Keratinocyte (primary cell): ENCODE measurements at regions not wholly inside any gene's neighbourhood (a gene's known extent, or its start where the extent isn't known, plus 50 kb on each side); places are given as distances from the start of the nearest gene placed in this dataset.

Source experiments
- DNase-seq: peaks from one replicate; pipeline ENCODE4 v3.0.0-alpha.2; 2011; ENCODE audit warnings: low read depth, missing footprints, low spot score
- FAIRE-seq: peaks from 2 replicates; lab custom pipeline; 2011; peaks lifted over from hg19 to GRCh38; lab: Jason Lieb, UNC
- H2AFZ ChIP-seq: 2 replicates; pipeline ENCODE4 v1.6.0; 2012; ENCODE audit warnings: low read length, control low read depth, inconsistent platforms; ENCODE audit not compliant: control insufficient read depth
- H3K27ac ChIP-seq: 2 replicates; pipeline ENCODE4 v1.5.1; 2011; ENCODE audit warnings: low read length; ENCODE audit not compliant: control insufficient read depth, insufficient read depth
- H3K27me3 ChIP-seq: 3 replicates; pipeline ENCODE4 v1.6.0; 2011; ENCODE audit warnings: low read length; ENCODE audit not compliant: control insufficient read depth, insufficient read depth; ENCODE audit errors: extremely low read depth
- H3K36me3 ChIP-seq, 2 experiments: 2 replicates in 1 of 2; 3 replicates in 1 of 2; pipeline ENCODE4 v1.5.1; 2011; ENCODE audit warnings: low read length in 2 of 2, mild to moderate bottlenecking in 1 of 2; ENCODE audit not compliant: control insufficient read depth in 2 of 2, insufficient read depth in 2 of 2; ENCODE audit errors: extremely low read depth in 1 of 2
- H3K4me1 ChIP-seq: 3 replicates; pipeline ENCODE4 v1.5.1; 2011; ENCODE audit warnings: low read length; ENCODE audit not compliant: control insufficient read depth, insufficient read depth; ENCODE audit errors: extremely low read depth
- H3K4me2 ChIP-seq: 3 replicates; pipeline ENCODE4 v1.6.0; 2011; ENCODE audit warnings: low read depth, low read length; ENCODE audit not compliant: control insufficient read depth, insufficient read depth; ENCODE audit errors: extremely low read depth
- H3K4me3 ChIP-seq, 3 experiments: fragments of 200-600 bp in 1 of 3; sonication (generic) in 1 of 3; 2 replicates in 2 of 3; 3 replicates in 1 of 3; pipeline ENCODE4 v1.5.1; 2011 to 2016; ENCODE audit warnings: low read length in 3 of 3, mild to moderate bottlenecking in 3 of 3, control low read depth in 2 of 3, inconsistent platforms in 1 of 3, low read depth in 1 of 3, mixed read lengths in 1 of 3, mixed run types in 1 of 3, moderate library complexity in 1 of 3; ENCODE audit not compliant: control insufficient read depth in 2 of 3, insufficient read depth in 2 of 3; ENCODE audit errors: extremely low read depth in 1 of 3
- H3K79me2 ChIP-seq: 2 replicates; pipeline ENCODE4 v1.6.0; 2012; ENCODE audit warnings: low read length; ENCODE audit not compliant: control insufficient read depth, insufficient read depth
- H3K9ac ChIP-seq: 3 replicates; pipeline ENCODE4 v1.6.0; 2011; ENCODE audit warnings: low read length; ENCODE audit not compliant: control insufficient read depth, insufficient read depth; ENCODE audit errors: extremely low read depth
- H3K9me1 ChIP-seq: 3 replicates; pipeline ENCODE4 v1.6.0; 2011; ENCODE audit warnings: low read length; ENCODE audit not compliant: control insufficient read depth, insufficient read depth; ENCODE audit errors: extremely low read depth
- H3K9me3 ChIP-seq: 2 replicates; pipeline ENCODE4 v1.5.1; 2012; ENCODE audit warnings: low read depth, low read length; ENCODE audit not compliant: control insufficient read depth
- H4K20me1 ChIP-seq: 3 replicates; pipeline ENCODE4 v1.6.0; 2011; ENCODE audit warnings: low read length; ENCODE audit not compliant: control insufficient read depth, insufficient read depth; ENCODE audit errors: extremely low read depth
- CTCF ChIP-seq, 3 experiments: IDR thresholded peaks in 1 of 3; conservative IDR thresholded peaks in 1 of 3; optimal IDR thresholded peaks in 1 of 3; 2 replicates in 2 of 3; 3 replicates in 1 of 3; pipeline versions ENCODE3 to v1.5.1; 2011; ENCODE audit warnings: low read length in 3 of 3, mild to moderate bottlenecking in 3 of 3, moderate library complexity in 2 of 3, control low read depth in 1 of 3, inconsistent platforms in 1 of 3; ENCODE audit not compliant: insufficient read depth in 2 of 3; ENCODE audit errors: extremely low read depth in 1 of 3
- EZH2 ChIP-seq: IDR thresholded peaks from one replicate; pipeline ENCODE4 v1.6.1; 2012; ENCODE audit warnings: inconsistent platforms, mild to moderate bottlenecking, low read length, moderate library complexity
- dilution Hi-C: fragments of 300-500 bp; cut with MboI; formaldehyde crosslinking; loops from one replicate; pipeline ENCODE4 v1.7.0; 2020; ENCODE audit warnings: low sequenced_read_pairs; ENCODE audit not compliant: extremely low pct_ligation_motif_present

- FAIRE-seq, result no peak
- Histone ChIP-seq H3K79me2 (no peaks in the 10 kb centered on the region), H3K9me1 (no peaks in the 10 kb centered on the region), H3K4me3 (no peak overlapping the region), H4K20me1 (no peaks in the 10 kb centered on the region), H3K27ac (no peak overlapping the region), H3K4me1 (no peaks in the 10 kb centered on the region), H2AFZ (no peak overlapping the region), H3K9ac (no peak overlapping the region), H3K4me2 (no peak overlapping the region), H3K27me3 (peaks cover 15% of the 10 kb centered on the region), H3K36me3 (no peaks in the 10 kb centered on the region), H3K9me3 (peaks cover 3% of the 10 kb centered on the region)
- dilution Hi-C loops, result no loop called here
- DNase-seq, result no peak
- no peak for TF ChIP-seq CTCF (optimal IDR thresholded peaks at IDR 0.05 in 1 of 3, IDR thresholded peaks at IDR 0.05 in 1 of 3, conservative IDR thresholded peaks at IDR 0.05 in 1 of 3; ENCODE audit: extremely low read depth in 1 of 3, insufficient read depth in 2 of 3, low read length in 3 of 3)
- TF ChIP-seq EZH2, result no peak
These were observed 126.0 kb downstream of the SYF2 start for GRCh38 chr1:25106352-25106751.

- DNase-seq, result no peak
- FAIRE-seq, result no peak
- Histone ChIP-seq H3K36me3 (no peaks in the 10 kb centered on the region), H3K4me2 (no peak overlapping the region), H3K27ac (no peak overlapping the region), H3K27me3 (peaks cover 15% of the 10 kb centered on the region), H3K4me3 (no peak overlapping the region), H3K4me1 (no peaks in the 10 kb centered on the region), H4K20me1 (no peaks in the 10 kb centered on the region), H3K9me1 (no peaks in the 10 kb centered on the region), H3K9ac (no peak overlapping the region), H2AFZ (no peak overlapping the region), H3K9me3 (peaks cover 3% of the 10 kb centered on the region), H3K79me2 (no peaks in the 10 kb centered on the region)
- TF ChIP-seq EZH2 (no peak), CTCF (optimal IDR thresholded peaks at IDR 0.05 in 1 of 3, IDR thresholded peaks at IDR 0.05 in 1 of 3, conservative IDR thresholded peaks at IDR 0.05 in 1 of 3; ENCODE audit: extremely low read depth in 1 of 3, insufficient read depth in 2 of 3, low read length in 3 of 3) (no peak)
- dilution Hi-C loops, result no loop called here
These were observed 126.5 kb downstream of the SYF2 start for GRCh38 chr1:25105836-25106235.
